SKM-1 treated with dmso at 0.1 percent for 144 hours (cell line): ENCODE measurements at regions not wholly inside any gene's neighbourhood (a gene's known extent, or its start where the extent isn't known, plus 50 kb on each side); places are given as distances from the start of the nearest gene placed in this dataset.

Experiments used
- DNase-seq: peaks from one replicate; lab custom pipeline; 2025; ENCODE audit not compliant: unreplicated experiment; lab: John Stamatoyannopoulos, UW

- no peak for DNase-seq
Measured at GRCh38 chr21:23706431-23706830, 1900.8 kb downstream of the MRPL39 start.

DNA sequence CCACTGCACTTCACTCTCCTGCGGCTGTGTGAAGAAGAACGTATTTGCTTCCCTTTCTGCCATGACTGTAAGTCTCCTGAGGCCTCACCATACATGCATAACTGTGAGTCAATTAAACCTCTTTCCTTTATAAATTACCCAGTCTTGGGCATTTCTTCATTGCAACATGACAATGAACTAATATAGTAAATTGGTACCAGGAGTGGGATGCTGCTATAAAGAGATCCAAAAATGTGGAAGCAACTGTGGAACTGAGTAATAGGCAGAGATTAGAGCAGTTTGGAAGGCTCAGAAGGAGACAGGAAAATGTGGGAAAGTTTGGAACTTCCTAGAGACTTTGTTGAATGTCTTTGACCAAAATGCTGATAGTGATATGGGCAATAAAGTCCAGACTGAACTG is 1907.9 kb downstream of the MRPL39 start:
- DNase-seq, result no peak

DNA sequence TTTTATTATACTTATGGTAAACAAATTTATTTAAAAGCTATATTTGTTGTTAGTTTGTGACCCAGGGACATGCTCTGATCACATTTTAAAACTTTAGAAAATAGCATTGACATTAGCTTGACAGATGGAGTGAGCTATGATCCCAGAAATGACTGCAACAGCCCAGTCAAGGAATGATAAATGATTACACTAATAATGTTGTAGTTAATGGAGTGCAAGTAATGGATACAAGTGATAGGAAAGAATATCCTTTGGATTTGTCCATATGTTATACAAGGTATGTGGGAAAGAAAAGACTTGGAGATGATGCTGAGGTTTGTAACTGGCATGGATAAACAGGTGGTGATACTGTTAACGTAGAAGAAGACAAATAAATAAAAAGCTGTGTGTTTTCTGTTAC is 1908.7 kb downstream of the MRPL39 start:
- DNase-seq, result no peak

DNA sequence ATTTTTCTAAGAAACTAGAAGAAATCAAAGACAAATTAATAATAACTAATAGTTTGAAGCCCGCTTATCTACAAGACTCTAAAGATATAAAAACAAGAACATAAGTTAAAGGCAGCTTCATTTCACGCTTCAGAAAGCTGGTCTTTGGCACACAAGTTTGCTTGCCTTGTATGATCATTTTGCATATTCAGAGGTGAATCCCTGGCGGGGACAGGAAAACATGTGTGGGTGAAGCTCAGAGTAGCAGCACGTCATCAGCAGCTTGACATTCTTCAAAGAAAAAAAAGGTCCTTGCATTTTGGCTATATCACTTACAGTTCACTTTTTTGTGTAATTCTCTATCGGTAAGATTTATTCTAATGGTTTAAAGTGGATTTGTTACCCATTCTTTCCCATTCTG is 1911.8 kb downstream of the MRPL39 start:
- DNase-seq, result no peak

DNA sequence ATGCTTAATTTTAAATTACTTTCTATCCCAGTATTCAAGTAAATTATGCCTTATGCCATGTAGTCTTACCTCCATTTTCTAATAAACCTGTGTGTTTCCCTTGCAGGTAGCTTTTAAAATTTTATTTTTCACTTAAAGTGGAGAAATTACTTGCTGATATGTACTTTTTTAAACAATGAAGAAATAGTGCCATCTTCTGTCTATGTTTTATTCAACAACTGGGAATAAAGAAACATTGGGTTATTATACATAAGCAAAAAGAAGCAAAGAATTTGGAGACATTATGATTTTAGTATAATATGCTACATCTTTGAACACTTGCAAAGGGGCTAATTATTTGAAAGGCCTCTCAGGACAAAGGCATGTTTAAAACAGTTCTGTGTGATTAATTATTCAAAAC is 1912.9 kb downstream of the MRPL39 start:
- DNase-seq, result no peak

- DNase-seq, result no peak
Measured at GRCh38 chr21:23690316-23690715, 1917.0 kb downstream of the MRPL39 start.

DNA sequence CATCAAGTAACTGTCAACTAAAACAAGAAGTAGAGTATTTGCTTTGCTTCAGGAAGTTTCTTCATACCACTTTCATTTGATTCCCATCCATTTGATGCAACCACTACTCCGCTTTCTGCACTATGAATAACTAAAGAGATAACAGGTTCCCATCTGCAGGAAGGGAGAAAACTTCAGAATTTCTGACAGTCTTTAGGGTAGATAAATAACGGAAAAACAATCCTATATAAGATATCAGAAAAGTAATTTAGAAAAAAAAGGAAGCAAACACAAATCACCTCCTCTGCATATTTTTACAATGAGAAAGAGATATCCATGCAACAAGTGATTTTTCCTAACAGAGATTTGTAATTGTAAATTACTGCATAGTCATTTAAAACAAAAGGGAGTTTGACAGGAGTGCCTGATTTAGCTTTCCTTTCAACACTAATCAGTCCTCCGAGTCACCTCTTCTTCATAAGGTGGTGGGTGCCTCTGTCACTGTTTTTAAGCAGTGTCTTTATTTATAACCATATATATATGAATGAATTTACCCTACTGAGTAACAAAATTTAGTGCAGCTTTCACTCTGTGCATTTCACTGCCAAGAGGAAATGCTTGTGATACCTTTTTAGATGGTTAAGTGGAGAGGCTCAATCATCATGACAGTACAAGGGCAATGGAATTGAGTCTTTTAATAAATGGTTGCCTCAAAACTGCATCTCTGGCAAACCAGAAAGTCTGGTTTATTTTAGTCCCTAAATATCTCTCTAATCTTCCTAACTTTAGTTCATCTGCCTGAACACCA is 1920.4 kb downstream of the MRPL39 start:
- DNase-seq, result no peak

- DNase-seq, result no peak
Measured at GRCh38 chr21:23684431-23684830, 1922.8 kb downstream of the MRPL39 start.

GRCh38 chr21:23664193-23664694 is 1943.0 kb downstream of the MRPL39 start:
- DNase-seq, result no peak

DNA sequence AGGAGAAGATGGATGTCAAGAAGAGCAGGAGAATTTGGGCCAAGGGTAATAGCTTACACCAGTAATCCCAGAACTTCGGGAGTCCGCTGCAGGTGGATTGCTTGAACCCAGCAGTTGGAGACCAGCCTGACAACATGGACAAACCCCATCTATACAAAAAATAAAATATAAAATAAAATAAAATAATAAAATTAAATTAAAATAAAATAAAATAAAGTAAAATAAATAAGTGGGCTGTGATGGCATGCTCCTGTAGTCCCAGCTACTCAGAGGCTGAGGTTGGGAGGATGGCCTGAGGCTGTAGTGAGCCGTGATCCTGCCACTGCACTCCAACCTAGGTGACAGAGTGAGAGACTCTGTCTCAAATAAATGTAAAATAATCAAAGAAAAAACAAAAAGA is 1946.7 kb downstream of the MRPL39 start:
- no peak for DNase-seq

- DNase-seq, result no peak
Measured at GRCh38 chr21:23644768-23645167, 1962.5 kb downstream of the MRPL39 start.

- DNase-seq, result no peak
Measured at GRCh38 chr21:23639721-23640120, 1967.6 kb downstream of the MRPL39 start.

- no peak for DNase-seq
Measured at GRCh38 chr21:23638131-23638695, 1969.1 kb downstream of the MRPL39 start.

DNA sequence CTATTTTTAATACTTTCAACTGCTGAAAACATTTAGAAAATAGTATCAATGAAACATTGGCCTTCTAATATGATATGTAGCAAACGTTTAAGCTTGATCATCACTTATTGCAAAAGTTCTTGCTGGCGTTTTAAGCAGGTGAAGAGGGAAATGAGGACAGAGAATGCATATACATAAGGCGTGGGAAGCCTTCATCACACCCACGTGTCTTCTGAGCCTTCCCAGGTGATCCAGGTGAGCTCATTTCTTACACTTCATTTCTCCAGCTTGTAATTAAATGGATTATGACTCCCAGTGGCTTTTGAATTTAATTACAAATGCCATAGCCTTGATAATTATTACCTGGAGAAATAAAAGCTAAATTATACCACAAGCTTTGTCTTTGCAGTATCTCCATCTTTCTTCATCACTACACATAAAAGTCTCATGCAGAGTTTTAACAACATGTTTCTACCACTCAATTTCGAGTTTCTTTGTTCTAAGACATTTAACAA is 1973.8 kb downstream of the MRPL39 start:
- no peak for DNase-seq

DNA sequence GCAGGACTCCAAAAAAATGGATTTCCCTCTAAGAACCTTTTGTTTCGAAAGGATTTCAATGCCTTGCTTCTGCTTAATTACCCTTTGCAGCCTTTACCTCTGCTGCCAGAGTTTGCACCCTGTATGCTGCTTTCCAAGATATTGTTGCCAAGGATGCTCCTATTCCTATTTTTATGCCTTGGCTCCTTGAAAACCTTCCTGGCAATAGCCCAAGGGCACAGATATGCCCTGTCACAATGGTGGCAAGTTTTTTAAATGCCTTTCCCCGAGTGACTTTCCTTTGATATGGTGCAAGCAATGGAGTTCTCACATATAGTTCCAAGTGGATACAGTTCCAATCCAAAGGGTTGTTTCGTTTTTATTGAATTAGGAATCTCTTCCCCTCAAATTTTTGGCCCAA is 1983.0 kb downstream of the MRPL39 start:
- DNase-seq, result no peak

DNA sequence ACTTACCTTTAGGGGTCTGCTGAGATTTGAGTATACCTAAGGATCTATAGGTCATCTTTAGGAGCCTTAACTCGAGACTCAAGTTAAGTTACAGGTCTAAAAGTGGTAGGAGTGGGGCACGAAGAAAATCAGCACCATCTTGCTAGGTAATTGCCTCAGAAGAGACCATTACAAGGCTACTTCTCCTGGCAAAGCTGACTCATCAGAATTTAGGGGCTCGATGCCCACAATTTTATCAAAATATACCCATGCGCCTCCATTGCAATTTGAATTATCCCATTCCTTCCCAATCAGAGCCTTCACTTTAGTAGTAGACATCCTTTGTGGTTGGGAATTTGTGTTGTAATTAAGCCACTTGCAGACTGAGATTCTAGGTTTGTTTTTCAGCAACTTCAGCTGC is 1994.3 kb downstream of the MRPL39 start:
- no peak for DNase-seq

- DNase-seq, result no peak
Measured at GRCh38 chr21:23612210-23612609, 1995.1 kb downstream of the MRPL39 start.

- no peak for DNase-seq
Measured at GRCh38 chr21:23607782-23608431, 1999.4 kb downstream of the MRPL39 start.

GRCh38 chr21:23601549-23601948 is 2005.7 kb downstream of the MRPL39 start:
- no peak for DNase-seq

DNA sequence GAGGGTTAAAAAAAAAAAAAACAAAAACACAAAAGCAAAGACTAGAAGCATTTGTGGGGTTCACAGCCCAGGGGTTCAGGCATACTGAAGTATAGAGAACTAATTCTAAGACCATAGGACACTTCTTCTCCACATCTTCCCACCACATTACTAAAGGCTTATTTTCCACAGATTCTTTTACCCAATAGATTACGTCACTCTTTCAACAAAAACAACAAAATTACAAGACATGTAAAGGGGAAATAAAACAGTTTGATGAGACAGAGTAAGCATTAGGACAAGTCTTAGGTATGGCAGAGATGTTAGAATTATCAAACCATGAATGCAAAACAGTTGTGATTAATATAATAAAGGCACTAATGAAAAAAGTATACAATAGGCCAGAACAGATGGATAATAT is 2013.7 kb downstream of the MRPL39 start:
- no peak for DNase-seq

DNA sequence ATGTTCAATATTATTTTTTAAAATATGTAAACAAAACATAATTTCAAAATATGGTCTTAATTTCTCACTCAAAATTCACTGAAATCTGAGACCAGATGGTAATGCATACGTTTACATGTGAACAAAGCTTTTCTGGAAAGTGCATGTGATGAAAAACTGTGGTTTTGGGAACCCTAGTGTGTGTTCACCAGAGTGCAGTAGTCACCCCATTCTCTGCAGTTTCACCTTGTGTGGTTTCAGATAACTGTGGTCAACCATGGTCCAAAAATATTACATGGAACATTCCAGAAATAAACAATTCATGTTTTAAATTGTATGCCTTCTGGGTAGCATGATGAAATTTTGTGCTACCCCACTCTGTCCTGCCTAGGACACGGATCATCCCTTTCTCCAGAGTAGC is 2021.9 kb downstream of the MRPL39 start:
- DNase-seq, result no peak

DNA sequence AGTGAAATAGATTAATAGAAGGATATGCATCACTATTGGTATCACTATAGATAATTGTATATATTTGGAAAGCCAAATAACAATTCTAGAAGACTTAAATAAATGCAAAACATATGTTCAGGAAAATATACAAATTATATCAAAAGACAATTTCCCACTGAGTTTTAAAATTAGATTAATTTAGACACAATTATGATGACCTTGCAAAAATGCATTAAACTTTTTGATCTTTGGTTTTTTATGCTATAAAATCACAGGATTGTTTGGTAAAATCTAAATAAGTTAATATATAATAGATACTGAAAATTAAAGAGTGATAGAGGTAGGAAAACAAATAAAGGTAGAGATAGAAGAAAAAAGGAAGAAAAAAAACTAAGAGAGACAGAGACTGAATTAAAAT is 2027.7 kb downstream of the MRPL39 start:
- DNase-seq, result no peak
